ENCODE measurements at regions not wholly inside any gene's neighbourhood (a gene's known extent, or its start where the extent isn't known, plus 50 kb on each side); places are given as distances from the start of the nearest gene placed in this dataset.
"Not testable (repeated sequence)": the region's sequence is repeated elsewhere in the genome, so short reads cannot be mapped to it uniquely, and the experiment has no call there.

DNA sequence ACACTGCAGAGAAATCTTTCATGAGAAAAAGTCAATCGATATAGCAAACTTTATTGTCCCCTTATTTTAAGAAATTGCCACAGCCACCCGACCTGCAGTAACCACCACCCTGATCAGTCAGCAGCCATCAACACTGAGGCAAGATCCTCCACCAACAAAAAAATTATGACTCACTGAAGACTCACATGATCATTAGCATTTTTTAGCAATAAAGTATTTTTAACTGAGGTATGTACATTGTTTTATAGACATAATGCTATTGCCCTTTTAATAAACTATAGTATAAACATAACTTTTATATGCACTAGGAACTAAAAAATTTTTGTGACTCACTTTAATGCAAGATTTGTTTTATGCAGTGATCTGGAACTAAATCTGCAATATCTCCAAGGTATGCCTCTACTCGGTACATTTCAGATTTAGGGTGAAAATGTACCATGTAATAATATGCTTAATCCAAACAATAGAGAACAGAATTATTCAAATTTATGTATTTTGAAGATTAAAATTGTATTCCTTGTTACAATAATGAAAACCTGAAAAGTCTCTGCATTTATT lies 79.2 kb upstream of the CEP126 start:
- no peak for DNase-seq (ENCODE audit: low spot score)

DNA sequence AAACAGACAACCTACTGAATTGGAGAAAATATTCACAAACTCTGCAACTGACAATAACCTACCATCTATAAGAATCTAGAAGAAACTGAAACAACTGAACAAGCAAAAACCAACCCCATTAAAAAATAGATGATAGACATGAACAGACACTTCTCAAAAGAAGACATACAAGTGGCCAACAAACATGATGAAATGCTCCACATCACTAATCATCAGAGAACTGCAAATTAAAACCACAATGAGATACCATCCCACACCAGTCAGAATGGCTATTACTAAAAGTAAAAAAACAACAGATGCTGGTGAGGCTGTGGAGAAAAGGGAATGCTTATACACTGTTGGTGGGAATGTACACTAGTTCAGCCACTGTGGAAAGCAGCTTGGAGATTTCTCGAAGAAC lies 84.3 kb upstream of the CEP126 start:
- not testable (repeated sequence) for DNase-seq (ENCODE audit: low spot score)

DNA sequence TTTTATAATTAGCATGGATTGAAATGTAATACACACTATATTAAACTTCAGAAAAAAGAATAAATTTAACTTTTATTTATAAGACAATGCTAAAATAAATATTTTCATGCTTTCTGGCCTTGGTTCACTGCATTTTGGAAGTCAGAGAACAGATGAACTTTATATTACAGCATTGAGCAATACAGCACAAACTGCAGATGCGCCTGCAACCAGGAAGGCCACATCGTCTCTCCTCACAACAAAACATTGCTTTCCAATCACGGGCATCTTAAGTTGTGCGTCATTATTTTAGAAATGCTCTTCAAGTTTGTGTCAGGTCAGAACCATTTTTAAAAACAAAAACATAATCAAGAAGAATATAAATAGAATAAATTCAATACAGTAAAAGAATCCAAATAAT lies 89.3 kb upstream of the CEP126 start:
- DNase-seq (ENCODE audit: low spot score) = no peak

DNA sequence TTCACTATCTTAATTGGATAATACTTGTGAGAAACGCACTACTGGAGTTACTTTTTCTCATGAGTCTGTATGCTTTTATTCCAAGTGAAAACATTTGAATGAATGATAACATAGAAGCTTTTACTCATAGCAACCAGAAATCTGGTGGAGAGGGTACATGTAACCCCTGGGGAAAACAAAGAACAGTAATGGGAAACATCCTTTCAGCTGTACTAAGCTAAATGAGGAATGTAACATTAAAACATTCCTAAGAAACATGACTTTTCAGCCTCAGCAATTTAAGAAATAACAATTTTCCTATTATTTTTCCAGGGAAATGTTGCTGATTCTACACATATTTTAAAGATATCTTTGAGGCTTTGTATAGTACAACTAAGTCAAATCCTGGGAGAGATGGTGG lies 97.2 kb upstream of the CEP126 start:
- DNase-seq (ENCODE audit: low spot score) = no peak

DNA sequence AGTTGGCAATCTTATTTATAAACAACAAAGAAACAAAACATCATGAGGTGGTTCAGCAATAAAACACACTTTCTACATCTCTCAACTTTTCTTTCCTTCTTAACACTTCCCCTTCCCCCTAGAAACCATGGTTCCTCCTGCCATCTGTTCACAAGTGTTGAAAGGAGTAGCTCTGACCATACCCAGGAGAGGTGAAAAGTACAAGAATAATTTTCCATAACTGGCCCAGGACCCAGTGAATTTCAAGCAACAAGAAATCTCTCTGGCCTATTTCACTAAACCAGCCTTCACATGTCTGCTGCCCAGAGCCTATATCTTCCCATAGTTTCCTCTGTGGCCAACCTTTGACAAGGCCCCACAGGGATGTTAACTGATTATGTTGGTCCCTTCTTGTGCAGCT lies 98.2 kb upstream of the CEP126 start:
- DNase-seq (ENCODE audit: low spot score) = no peak

DNA sequence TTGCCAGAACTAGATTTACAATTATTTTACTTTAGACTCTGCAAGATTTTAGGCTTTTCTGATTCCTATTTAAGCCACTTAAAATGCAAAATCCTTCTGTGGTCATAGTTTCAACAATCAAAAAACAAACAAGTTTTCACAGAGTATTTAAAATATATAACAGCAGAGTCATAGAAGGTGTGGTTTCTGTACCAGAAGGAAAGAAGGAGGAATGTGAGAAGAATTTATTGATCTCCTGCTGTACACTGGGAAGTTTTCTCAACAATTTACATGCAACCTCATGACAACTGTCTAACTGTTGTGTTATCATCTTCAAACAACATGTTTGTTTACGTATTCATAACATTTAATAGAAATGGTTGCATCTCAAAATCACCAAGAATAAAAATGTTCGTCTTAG lies 102.3 kb upstream of the CEP126 start:
- DNase-seq (ENCODE audit: low spot score) = no peak

DNA sequence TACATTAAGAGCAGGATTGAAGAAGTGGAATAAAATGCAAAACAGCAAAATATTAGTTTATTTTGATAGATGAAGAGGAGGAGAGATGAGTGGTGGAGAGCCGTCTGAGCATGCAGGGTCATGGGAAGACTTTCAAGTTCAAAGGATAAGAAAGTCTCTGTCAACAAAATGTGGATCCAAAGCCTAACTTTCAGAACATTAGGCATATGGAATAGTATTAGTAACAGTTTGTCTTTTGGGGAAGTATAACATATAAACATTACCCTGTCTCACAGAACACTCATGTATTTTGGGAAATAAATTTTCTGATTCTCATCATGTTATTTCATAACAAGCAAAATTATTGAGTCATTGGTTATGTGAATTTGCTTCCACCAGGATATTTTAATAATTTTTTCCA lies 104.3 kb upstream of the CEP126 start:
- no peak for DNase-seq (ENCODE audit: low spot score)

DNA sequence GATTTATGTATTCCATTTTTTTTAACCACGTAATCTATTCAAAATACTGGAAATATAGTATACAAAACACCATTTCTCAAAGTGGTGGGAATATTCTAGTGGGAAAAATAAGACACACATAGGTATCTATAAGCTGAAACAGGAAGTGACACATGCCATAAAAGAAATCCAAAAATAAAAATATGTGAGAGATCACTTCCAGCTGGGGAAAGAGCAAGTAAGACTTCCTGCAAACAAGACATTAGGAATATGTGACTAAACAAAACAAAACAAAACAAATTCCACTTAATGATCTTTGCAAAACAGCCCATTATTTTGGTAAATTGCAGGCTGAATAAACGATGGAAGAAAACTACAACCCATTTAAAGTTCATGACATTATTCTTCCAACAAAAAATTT lies 107.3 kb upstream of the CEP126 start:
- no peak for DNase-seq (ENCODE audit: low spot score)

DNA sequence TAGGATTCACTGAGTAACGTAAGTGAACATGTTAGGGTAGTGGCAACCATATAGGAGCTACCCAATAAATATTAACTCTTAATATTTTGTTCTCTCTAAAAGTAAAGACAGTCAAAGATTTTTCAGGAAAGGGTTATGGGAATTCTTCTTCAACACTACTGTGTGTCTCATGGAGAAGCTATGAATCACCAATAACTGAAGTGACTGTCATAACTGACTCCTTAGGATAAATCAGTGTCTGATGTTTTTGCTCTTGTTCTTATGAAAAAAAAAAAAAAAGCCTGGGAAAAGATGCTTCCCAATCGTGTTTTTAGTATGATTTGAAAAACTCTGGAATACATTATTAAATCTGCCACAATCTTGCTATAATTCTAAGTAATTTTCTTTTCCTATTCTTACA lies 111.2 kb upstream of the CEP126 start:
- no peak for DNase-seq (ENCODE audit: low spot score)

DNA sequence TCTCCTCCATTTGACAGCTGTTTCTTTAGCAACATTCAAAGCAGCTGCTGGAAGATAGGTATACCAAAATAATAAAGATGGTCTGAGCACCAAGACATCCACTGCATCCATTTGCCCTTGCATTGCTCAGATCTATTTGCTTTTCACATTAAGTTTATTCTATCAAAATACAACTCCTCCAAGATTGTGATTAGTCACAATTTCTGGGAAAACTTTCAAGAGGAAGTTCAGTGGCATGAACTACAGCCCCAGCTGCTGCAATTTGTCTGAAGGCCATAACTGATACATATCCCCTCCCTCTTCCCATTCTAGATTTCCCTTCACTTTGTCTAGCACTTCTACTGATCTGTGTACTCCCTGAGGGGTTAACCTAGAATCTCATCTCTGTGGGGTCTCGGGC lies 117.5 kb upstream of the CEP126 start:
- no peak for DNase-seq (ENCODE audit: low spot score)

DNA sequence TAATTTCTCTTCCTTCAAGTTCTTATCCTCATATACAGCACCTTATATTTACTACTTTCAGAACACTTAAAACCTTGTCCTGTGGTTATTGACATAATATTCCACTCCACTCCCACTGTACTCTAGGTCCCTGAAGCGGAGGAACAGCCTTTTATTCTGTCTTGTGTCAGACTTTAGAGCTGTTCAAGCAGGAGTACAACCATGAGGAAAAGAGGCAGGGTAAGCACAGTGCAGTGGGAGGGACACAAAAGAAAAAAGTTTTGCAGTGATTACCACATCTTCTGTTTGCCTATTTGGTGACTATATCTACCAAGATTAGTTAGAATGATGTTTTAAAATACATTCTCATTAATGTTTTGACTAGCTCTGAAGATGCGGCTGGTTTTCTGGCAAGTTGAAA lies 122.0 kb upstream of the CEP126 start:
- DNase-seq (ENCODE audit: low spot score) = no peak

DNA sequence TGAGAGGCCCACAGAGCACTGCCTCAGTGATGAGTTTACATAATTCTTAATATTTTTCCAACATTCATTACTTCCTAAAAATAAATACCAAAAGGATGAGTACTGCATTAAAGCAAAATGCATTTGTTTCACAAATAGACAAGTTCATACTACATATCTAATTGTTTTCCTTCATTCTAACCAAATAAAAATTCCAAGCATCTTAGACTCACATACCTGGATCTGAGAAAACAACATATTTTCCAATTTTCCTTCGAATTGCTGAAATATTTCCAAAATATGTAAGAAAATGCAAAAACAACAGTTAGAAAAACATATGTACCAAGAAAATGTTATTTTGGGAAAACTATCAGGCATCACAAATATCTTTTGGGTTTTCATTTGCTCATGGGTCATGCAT lies 127.9 kb upstream of the CEP126 start:
- no peak for DNase-seq (ENCODE audit: low spot score)

DNA sequence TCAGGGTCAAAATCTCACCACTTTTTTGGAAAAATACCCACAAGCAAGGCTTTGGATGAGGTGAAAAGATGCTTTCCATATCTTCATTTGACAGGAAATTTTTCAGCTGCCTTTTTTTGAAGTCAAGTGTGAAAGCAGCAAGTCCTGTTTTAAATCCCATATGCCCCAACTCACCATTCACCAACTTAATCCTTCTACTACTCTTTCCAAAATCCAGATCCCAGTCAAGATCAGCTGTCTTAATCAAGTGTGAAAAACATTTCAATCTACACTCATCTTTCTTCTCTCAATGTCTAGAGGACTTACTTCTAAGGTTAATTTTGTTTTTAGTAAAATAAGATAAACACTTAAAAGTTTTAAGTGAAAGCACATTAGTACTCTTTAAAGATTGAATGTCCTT lies 128.4 kb upstream of the CEP126 start:
- no peak for DNase-seq (ENCODE audit: low spot score)

DNA sequence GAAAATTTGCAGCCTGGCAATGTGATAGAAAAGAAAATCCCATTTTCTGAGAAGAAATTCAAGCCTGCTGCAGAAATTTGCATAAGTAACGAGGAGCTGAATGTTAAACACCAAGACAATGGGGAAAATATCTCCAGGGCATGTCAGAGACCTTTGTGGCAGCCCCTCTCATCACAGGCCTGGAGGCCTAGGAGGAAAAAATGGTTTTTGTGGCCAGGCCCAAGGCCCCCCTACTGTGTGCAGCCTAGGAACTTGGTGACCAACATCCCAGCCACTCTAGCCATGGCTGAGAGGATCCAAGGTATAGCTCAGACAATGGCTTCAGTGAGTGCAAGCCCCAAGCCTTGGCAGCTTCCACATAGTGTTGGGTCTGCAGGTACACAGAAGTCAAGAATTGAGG lies 135.6 kb upstream of the CEP126 start:
- DNase-seq (ENCODE audit: low spot score) = not testable (repeated sequence)

DNA sequence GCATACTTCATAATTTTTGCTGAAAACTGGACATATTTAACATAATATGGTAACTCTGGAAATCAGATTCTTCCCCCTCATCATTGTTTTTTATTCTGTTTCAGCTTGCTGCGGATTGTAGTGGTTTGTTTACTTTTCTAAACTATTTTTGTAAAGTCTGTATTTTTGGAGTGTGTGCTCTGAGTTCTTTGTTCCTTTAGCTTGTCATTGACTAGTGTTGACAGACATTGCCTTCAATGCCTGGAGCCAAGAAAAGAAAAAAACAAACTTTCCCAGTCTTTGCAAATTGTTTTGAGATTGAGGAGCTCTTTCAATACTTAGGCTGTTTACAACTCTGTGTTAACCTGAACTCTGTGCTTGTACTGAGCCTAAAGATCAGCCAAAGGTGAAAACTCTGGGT lies 137.3 kb upstream of the CEP126 start:
- no peak for DNase-seq (ENCODE audit: low spot score)

DNA sequence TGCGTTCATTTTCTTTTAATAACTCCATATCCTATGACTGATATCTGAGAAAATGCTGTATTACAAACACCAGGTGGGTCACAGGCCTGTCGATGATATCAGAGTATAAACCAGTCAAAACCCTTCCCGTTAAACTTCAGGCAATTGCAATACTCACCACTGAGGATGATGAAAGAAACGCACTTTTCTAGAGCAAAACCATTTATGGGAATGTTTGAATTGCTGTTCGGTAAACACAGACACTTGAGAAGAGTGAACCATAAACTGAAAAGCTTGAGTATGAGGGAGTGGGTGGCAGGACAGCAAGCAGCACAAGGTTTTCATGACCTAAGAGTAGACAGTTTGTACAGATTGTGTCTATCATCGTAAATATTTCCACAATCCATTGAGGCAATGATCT lies 139.8 kb upstream of the CEP126 start:
- DNase-seq (ENCODE audit: low spot score) = no peak

DNA sequence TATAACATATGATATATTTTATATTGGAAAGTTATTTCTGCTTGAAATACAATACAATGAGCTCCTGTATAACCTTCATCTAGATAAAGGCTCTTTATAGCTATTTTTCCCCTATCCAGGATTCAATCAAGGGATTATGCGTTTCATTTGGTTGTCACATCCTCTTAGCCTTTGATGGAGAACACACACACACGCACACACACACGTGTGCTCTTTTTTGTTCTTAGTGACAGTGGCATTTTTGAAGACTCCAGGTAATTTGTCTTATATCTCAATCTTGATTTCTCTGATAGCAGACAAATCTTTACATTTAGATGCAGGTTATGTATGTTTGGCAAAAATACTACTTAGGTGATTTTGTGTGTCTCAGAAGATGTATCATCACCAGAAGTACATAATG lies 144.2 kb upstream of the CEP126 start:
- DNase-seq (ENCODE audit: low spot score) = no peak

DNA sequence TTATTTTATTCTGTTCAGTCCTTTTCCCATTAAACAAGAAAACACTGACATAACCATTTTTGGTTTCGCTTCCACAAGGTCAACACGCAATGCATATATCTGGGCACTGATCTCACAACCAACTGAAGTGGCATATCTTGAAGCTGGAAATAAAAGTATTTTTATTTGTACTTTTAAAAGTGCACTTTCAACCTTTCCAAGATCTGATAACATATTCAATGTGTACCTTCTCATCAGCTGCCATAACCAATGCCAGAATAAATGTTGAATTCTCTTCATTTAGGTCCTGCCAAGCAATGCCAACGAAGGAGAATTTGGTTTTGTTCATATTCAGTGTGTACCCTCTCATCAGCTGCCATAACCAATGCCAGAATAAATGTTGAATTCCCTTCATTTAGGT lies 148.9 kb upstream of the CEP126 start:
- no peak for DNase-seq (ENCODE audit: low spot score)

DNA sequence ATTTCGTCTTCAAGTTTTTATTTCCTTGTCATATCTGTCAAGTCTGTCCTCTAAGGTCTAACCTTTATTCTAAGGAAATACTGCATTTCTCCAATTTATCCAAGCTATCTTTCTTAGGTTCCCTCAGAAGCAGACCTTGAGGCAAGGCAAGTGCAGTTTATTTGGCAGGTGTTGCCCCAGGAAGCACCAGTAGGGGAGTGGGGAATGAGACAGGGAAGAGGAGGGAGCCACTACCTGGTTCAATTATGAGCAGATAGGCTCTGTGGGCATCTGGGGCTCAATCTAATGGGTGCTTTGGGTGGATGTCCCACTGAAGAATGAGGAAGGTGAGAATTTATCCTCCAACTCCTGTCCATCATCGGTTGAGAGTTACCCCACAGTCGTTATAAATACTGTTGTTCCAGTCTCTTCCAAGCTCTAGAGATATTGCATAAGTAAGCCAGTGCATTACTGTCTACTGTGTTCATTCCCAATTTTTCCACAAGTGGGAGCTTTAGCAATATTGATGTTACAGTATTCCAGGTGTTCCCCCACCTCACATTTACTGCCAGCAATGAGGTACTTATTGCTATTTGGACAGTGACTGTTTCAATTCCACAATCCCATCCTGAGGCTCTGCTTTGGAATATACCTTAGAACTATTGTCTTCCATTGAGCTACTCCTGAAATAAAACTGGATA lies 154.9 kb upstream of the CEP126 start:
- no peak for DNase-seq (ENCODE audit: low spot score)

DNA sequence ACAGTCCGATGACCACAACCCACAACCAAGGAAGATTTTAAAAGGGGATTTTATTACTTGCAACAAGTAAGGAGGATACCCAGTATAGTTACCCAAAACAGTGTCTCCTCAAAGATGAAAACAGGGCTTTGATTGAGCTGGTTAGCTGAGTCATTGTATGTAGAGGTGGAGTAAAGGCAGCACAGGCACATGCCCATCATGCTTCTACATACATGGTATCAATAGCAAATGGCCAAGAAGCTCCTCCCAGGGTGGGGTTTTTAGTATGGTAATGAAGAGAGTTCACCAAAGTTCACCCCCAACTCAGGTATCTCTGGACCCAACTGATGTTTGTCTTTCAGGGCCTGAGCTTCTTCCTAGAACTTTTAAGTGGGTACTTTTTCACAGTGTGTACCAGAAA lies 157.1 kb upstream of the CEP126 start:
- DNase-seq (ENCODE audit: low spot score) = no peak

DNA sequence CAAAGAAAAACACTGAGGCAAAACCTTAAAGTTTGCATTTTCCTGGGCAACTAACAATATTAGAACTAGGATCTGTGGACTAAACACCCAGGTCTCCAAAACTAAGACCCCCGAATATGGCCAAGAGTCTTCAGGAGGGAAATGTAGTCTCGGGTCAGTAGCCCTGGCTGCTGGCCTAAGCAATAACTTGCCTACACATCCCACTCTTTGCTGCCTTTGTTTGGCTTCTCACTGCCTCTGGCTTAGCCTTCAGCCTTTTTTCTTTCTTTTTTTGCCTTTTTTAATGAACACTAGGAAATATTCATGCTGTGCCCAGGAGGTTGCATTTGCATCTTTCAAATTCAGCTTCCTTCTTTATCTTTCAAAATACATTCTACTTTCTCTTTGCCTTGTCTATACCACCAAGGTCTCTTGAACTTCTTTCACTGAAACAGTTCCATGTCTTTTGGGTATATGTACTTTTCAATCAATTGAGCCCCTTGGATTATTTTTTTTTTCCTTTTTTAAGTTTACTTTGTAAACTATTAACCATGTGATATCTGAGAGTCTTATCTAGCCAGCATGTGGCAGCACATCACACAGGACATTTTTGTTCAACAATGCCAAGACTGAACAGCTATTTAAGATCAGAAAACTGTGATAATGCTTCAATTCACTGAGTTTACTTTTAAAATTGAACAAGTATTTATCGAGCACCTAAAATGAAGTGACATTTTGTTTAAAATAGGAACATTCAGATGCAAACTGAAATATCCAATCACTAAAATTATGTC lies 165.0 kb upstream of the TRPC6 start:
- DNase-seq (ENCODE audit: low spot score) = no peak

DNA sequence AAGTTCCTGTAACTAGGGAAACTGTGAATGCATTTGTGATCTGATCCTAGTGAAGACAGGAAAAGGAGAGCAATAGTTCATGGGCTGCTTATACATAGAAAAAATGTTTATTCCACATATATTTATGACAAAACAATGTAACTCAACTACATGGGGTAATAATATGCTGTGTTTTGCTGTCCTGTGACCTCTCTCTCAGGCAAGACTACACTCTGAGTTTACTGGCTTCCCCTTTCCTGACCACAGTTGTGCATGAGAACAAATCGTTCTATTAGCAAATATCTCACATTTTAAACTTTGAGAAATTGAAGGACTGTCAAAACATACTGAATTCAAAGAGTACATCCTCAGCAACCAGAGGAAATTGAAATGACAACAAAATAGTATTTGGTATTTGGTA lies 161.9 kb upstream of the TRPC6 start:
- no peak for DNase-seq (ENCODE audit: low spot score)

DNA sequence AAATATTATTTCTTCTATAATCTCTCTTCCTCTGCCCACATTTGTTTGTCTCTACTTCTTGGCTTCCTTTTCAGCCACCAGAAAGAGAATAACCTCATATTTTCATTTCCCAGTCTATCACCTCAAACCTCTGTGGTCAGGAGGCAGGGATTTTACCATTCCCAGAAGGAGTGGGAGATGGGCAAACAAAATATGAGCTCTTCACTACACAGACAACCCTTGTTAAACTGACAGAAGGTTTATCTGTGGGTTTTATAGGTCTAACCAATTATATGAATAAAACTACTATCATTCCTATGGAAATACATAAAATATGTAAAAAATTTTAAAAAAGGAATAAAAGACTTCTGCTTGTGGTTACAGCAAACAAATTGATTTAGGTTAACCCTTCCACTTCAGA lies 160.0 kb upstream of the TRPC6 start:
- DNase-seq (ENCODE audit: low spot score) = no peak
